ENCODE measurements at regions not wholly inside any gene's neighbourhood (a gene's known extent, or its start where the extent isn't known, plus 50 kb on each side); places are given as distances from the start of the nearest gene placed in this dataset.

DNA sequence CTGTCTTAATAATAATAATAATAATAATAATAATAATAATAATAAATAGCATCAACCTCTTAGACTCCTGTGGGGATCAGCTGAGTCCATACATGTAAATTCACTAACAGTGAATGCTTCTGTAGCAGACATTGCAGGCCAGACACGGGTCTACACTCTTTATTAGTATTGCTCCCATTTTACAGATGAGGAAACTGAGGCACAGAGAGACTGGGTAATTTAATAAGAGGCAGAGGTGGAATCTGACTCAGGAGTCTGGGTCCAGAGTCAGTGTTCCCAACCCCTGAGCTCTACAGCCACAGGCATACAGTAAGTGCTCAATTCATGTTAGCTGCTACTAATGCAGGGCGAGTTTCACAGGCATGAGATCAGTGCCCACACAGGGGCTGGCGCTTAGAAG is 123.2 kb upstream of the MAP1LC3B2 start:
- no peak for DNase-seq
- TF ChIP-seq POLR2AphosphoS5 (IDR thresholded peaks at IDR 0.05) (no peak), CTCF (IDR thresholded peaks at IDR 0.05) (no peak), EP300 (IDR thresholded peaks at IDR 0.05) (no peak), POLR2A (IDR thresholded peaks at IDR 0.05) (no peak)
- no peak overlapping the region for H3K4me3 ChIP-seq
- ATAC-seq (ENCODE audit: low FRiP score in 2 of 2): no peak
- H3K9me3 ChIP-seq: no peaks in the 10 kb centered on the region
- H3K4me1 ChIP-seq: peaks cover 11 to 18% (median 15%) of the 10 kb centered on the region in 4 donors
- no peaks in the 10 kb centered on the region for H3K27me3 ChIP-seq
- H3K27ac ChIP-seq: no peak overlapping the region
- no peaks in the 10 kb centered on the region for H3K36me3 ChIP-seq
- WGBS, 2 donors: 88 to 98% methylated on average over 3 of the region's 3 CpGs

DNA sequence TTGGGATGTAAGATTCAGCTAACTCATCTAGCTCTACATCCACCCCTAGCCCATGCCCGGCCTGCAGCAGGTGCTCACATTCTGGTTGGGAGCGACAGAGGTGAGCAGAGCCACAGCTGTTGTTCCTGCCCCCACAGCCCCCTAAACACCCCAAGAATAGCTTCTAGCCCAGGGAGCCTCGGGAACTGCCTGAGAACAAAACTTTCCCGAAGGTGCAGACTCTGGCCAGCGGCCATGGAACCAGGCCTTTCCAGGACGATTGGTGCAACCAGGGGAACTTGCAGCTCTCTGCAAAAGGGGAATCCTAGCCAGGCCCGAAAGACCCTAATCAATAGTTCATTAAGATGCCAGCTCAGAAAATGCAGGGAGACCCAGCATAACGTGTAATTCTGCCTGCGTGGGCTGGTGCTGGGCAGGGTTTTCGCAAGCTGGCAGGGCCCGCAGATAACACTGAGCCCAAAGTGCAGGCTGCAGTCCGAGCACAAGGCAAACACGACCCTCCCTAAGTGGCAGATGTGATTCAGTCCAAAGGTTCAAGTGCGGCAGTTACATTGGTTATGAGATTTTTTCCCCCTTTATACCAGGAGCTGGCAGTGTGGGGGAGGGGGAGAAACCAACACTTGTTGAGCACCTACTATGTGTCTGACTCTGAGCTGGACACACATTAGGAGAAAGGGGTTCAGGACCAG is 122.5 kb upstream of the MAP1LC3B2 start:
- Histone ChIP-seq H3K27me3 (no peaks in the 10 kb centered on the region), H3K36me3 (no peaks in the 10 kb centered on the region), H3K4me1 (peaks cover 11 to 18% (median 15%) of the 10 kb centered on the region in 4 donors), H3K4me3 (no peak overlapping the region), H3K27ac (no peak overlapping the region), H3K9me3 (no peaks in the 10 kb centered on the region)
- 70 to 78% methylated on average over 11 to 14 of the region's 14 CpGs for WGBS, 2 donors
- DNase-seq: peak in 1 of 2 donors; percentile 22
- ATAC-seq (ENCODE audit: low FRiP score in 2 of 2): no peak
- TF ChIP-seq CTCF (IDR thresholded peaks at IDR 0.05) (no peak), POLR2AphosphoS5 (IDR thresholded peaks at IDR 0.05) (no peak), EP300 (IDR thresholded peaks at IDR 0.05) (no peak), POLR2A (IDR thresholded peaks at IDR 0.05) (no peak)

GRCh38 chr12:116441292-116441691 is 117.9 kb upstream of the MAP1LC3B2 start:
- Histone ChIP-seq H3K4me1 (no peaks in the 10 kb centered on the region), H3K9me3 (no peaks in the 10 kb centered on the region), H3K27me3 (no peaks in the 10 kb centered on the region), H3K36me3 (no peaks in the 10 kb centered on the region), H3K4me3 (no peak overlapping the region), H3K27ac (no peak overlapping the region)
- peak in 1 of 2 donors; percentile 50 for ATAC-seq (ENCODE audit: low FRiP score in 2 of 2)
- 70 to 91% methylated on average over 4 of the region's 4 CpGs for WGBS, 2 donors
- DNase-seq: peak in 1 of 2 donors; percentile 52
- TF ChIP-seq POLR2A (IDR thresholded peaks at IDR 0.05): no peak
- TF ChIP-seq POLR2AphosphoS5 (IDR thresholded peaks at IDR 0.05): no peak
- TF ChIP-seq CTCF (IDR thresholded peaks at IDR 0.05): no peak
- no peak for TF ChIP-seq EP300 (IDR thresholded peaks at IDR 0.05)

- Histone ChIP-seq H3K36me3 (no peaks in the 10 kb centered on the region), H3K27ac (no peak overlapping the region), H3K4me3 (no peak overlapping the region), H3K27me3 (no peaks in the 10 kb centered on the region), H3K9me3 (no peaks in the 10 kb centered on the region), H3K4me1 (no peaks in the 10 kb centered on the region)
- 91 to 92% methylated on average over 3 of the region's 3 CpGs for WGBS, 2 donors
- no peak for TF ChIP-seq POLR2AphosphoS5 (IDR thresholded peaks at IDR 0.05)
- TF ChIP-seq POLR2A (IDR thresholded peaks at IDR 0.05): no peak
- TF ChIP-seq EP300 (IDR thresholded peaks at IDR 0.05): no peak
- no peak for TF ChIP-seq CTCF (IDR thresholded peaks at IDR 0.05)
- ATAC-seq (ENCODE audit: low FRiP score in 2 of 2) (no peak), DNase-seq (no peak)
These were observed 116.9 kb upstream of the MAP1LC3B2 start for GRCh38 chr12:116442304-116442703.

GRCh38 chr12:116442946-116443345 is 116.2 kb upstream of the MAP1LC3B2 start:
- ATAC-seq (ENCODE audit: low FRiP score in 2 of 2): no peak
- no peak overlapping the region for H3K27ac ChIP-seq
- H3K9me3 ChIP-seq: no peaks in the 10 kb centered on the region
- no peaks in the 10 kb centered on the region for H3K36me3 ChIP-seq
- H3K4me1 ChIP-seq: no peaks in the 10 kb centered on the region
- no peak for DNase-seq
- no peak overlapping the region for H3K4me3 ChIP-seq
- H3K27me3 ChIP-seq: no peaks in the 10 kb centered on the region
- 73 to 80% methylated on average over 3 of the region's 3 CpGs for WGBS, 2 donors
- TF ChIP-seq EP300 (IDR thresholded peaks at IDR 0.05) (no peak), POLR2AphosphoS5 (IDR thresholded peaks at IDR 0.05) (no peak), POLR2A (IDR thresholded peaks at IDR 0.05) (no peak), CTCF (IDR thresholded peaks at IDR 0.05) (no peak)

Data from upper lobe of left lung (tissue), 6 donors.